Keratinocyte (primary cell): ENCODE measurements at regions not wholly inside any gene's neighbourhood (a gene's known extent, or its start where the extent isn't known, plus 50 kb on each side); places are given as distances from the start of the nearest gene placed in this dataset.

Experiments used
- DNase-seq: peaks from one replicate; pipeline ENCODE4 v3.0.0-alpha.2; 2011; ENCODE audit warnings: low read depth, missing footprints, low spot score
- FAIRE-seq: peaks from 2 replicates; lab custom pipeline; 2011; peaks lifted over from hg19 to GRCh38; lab: Jason Lieb, UNC
- H2AFZ ChIP-seq: 2 replicates; pipeline ENCODE4 v1.6.0; 2012; ENCODE audit warnings: low read length, control low read depth, inconsistent platforms; ENCODE audit not compliant: control insufficient read depth
- H3K27ac ChIP-seq: 2 replicates; pipeline ENCODE4 v1.5.1; 2011; ENCODE audit warnings: low read length; ENCODE audit not compliant: control insufficient read depth, insufficient read depth
- H3K27me3 ChIP-seq: 3 replicates; pipeline ENCODE4 v1.6.0; 2011; ENCODE audit warnings: low read length; ENCODE audit not compliant: control insufficient read depth, insufficient read depth; ENCODE audit errors: extremely low read depth
- H3K36me3 ChIP-seq, 2 experiments: 2 replicates in 1 of 2; 3 replicates in 1 of 2; pipeline ENCODE4 v1.5.1; 2011; ENCODE audit warnings: low read length in 2 of 2, mild to moderate bottlenecking in 1 of 2; ENCODE audit not compliant: control insufficient read depth in 2 of 2, insufficient read depth in 2 of 2; ENCODE audit errors: extremely low read depth in 1 of 2
- H3K4me1 ChIP-seq: 3 replicates; pipeline ENCODE4 v1.5.1; 2011; ENCODE audit warnings: low read length; ENCODE audit not compliant: control insufficient read depth, insufficient read depth; ENCODE audit errors: extremely low read depth
- H3K4me2 ChIP-seq: 3 replicates; pipeline ENCODE4 v1.6.0; 2011; ENCODE audit warnings: low read depth, low read length; ENCODE audit not compliant: control insufficient read depth, insufficient read depth; ENCODE audit errors: extremely low read depth
- H3K4me3 ChIP-seq, 3 experiments: fragments of 200-600 bp in 1 of 3; sonication (generic) in 1 of 3; 2 replicates in 2 of 3; 3 replicates in 1 of 3; pipeline ENCODE4 v1.5.1; 2011 to 2016; ENCODE audit warnings: low read length in 3 of 3, mild to moderate bottlenecking in 3 of 3, control low read depth in 2 of 3, inconsistent platforms in 1 of 3, low read depth in 1 of 3, mixed read lengths in 1 of 3, mixed run types in 1 of 3, moderate library complexity in 1 of 3; ENCODE audit not compliant: control insufficient read depth in 2 of 3, insufficient read depth in 2 of 3; ENCODE audit errors: extremely low read depth in 1 of 3
- H3K79me2 ChIP-seq: 2 replicates; pipeline ENCODE4 v1.6.0; 2012; ENCODE audit warnings: low read length; ENCODE audit not compliant: control insufficient read depth, insufficient read depth
- H3K9ac ChIP-seq: 3 replicates; pipeline ENCODE4 v1.6.0; 2011; ENCODE audit warnings: low read length; ENCODE audit not compliant: control insufficient read depth, insufficient read depth; ENCODE audit errors: extremely low read depth
- H3K9me1 ChIP-seq: 3 replicates; pipeline ENCODE4 v1.6.0; 2011; ENCODE audit warnings: low read length; ENCODE audit not compliant: control insufficient read depth, insufficient read depth; ENCODE audit errors: extremely low read depth
- H3K9me3 ChIP-seq: 2 replicates; pipeline ENCODE4 v1.5.1; 2012; ENCODE audit warnings: low read depth, low read length; ENCODE audit not compliant: control insufficient read depth
- H4K20me1 ChIP-seq: 3 replicates; pipeline ENCODE4 v1.6.0; 2011; ENCODE audit warnings: low read length; ENCODE audit not compliant: control insufficient read depth, insufficient read depth; ENCODE audit errors: extremely low read depth
- EZH2 ChIP-seq: IDR thresholded peaks from one replicate; pipeline ENCODE4 v1.6.1; 2012; ENCODE audit warnings: inconsistent platforms, mild to moderate bottlenecking, low read length, moderate library complexity
- dilution Hi-C: fragments of 300-500 bp; cut with MboI; formaldehyde crosslinking; loops from one replicate; pipeline ENCODE4 v1.7.0; 2020; ENCODE audit warnings: low sequenced_read_pairs; ENCODE audit not compliant: extremely low pct_ligation_motif_present
- TF ChIP-seq, protein P1 (sequence below), 3 experiments: IDR thresholded peaks in 1 of 3; conservative IDR thresholded peaks in 1 of 3; optimal IDR thresholded peaks in 1 of 3; 2 replicates in 2 of 3; 3 replicates in 1 of 3; pipeline versions ENCODE3 to v1.5.1; 2011; ENCODE audit warnings: low read length in 3 of 3, mild to moderate bottlenecking in 3 of 3, moderate library complexity in 2 of 3, control low read depth in 1 of 3, inconsistent platforms in 1 of 3; ENCODE audit not compliant: insufficient read depth in 2 of 3; ENCODE audit errors: extremely low read depth in 1 of 3

DNA sequence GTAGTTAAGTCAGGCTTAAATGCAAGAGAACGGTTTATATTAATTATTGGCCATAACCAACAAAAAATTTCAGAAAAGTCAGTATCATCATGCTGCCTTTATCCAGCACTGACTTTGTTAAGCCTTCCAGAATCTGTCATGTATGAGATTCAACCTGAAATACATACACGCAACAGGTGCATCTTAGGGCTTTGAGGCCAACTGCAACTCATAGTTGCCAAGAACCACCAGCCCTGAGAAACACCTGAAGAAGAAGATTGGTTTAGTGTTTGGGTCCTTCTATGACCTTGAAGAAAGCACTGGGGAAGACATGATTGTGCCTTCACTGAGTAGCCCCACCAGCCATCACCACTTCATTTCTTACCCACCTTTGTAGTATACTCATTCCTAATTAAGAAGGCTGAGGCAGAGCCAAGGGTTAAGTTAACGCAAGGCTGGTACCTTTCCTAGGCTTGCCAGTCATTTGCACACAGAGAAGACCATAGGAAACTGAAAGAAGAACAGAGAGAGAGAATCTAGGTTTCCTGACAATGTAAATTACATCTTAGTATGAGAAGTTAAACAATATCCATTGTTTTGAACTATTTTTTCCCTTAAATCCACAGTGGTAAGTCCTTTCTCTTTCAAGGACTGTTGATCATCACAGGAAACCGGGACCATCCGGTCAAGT lies 200.1 kb upstream of the PRKCQ start:
- dilution Hi-C loops = no loop called here
- H3K27ac ChIP-seq = peak overlapping the region; percentile 88
- TF ChIP-seq, protein P1, sequence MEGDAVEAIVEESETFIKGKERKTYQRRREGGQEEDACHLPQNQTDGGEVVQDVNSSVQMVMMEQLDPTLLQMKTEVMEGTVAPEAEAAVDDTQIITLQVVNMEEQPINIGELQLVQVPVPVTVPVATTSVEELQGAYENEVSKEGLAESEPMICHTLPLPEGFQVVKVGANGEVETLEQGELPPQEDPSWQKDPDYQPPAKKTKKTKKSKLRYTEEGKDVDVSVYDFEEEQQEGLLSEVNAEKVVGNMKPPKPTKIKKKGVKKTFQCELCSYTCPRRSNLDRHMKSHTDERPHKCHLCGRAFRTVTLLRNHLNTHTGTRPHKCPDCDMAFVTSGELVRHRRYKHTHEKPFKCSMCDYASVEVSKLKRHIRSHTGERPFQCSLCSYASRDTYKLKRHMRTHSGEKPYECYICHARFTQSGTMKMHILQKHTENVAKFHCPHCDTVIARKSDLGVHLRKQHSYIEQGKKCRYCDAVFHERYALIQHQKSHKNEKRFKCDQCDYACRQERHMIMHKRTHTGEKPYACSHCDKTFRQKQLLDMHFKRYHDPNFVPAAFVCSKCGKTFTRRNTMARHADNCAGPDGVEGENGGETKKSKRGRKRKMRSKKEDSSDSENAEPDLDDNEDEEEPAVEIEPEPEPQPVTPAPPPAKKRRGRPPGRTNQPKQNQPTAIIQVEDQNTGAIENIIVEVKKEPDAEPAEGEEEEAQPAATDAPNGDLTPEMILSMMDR (optimal IDR thresholded peaks at IDR 0.05 in 1 of 3, IDR thresholded peaks at IDR 0.05 in 1 of 3, conservative IDR thresholded peaks at IDR 0.05 in 1 of 3; ENCODE audit: extremely low read depth in 1 of 3, insufficient read depth in 2 of 3, low read length in 3 of 3) = no peak
- TF ChIP-seq EZH2 = no peak
- H2AFZ ChIP-seq = no peak overlapping the region
- peak overlapping the region; percentile 87 for H3K4me2 ChIP-seq
- H3K27me3 ChIP-seq = no peaks in the 10 kb centered on the region
- no peaks in the 10 kb centered on the region for H3K79me2 ChIP-seq
- H4K20me1 ChIP-seq = no peaks in the 10 kb centered on the region
- peak overlapping the region; percentile 81 for H3K9ac ChIP-seq
- H3K9me1 ChIP-seq = no peaks in the 10 kb centered on the region
- peaks cover 21% of the 10 kb centered on the region for H3K4me1 ChIP-seq
- FAIRE-seq (peak; percentile 20), DNase-seq (no peak)
- H3K4me3 ChIP-seq = peak overlapping the region; percentile 34 to 95 (median 41)
- H3K9me3 ChIP-seq = no peaks in the 10 kb centered on the region
- peaks cover 0 to 3% of the 10 kb centered on the region in 2 experiments for H3K36me3 ChIP-seq

DNA sequence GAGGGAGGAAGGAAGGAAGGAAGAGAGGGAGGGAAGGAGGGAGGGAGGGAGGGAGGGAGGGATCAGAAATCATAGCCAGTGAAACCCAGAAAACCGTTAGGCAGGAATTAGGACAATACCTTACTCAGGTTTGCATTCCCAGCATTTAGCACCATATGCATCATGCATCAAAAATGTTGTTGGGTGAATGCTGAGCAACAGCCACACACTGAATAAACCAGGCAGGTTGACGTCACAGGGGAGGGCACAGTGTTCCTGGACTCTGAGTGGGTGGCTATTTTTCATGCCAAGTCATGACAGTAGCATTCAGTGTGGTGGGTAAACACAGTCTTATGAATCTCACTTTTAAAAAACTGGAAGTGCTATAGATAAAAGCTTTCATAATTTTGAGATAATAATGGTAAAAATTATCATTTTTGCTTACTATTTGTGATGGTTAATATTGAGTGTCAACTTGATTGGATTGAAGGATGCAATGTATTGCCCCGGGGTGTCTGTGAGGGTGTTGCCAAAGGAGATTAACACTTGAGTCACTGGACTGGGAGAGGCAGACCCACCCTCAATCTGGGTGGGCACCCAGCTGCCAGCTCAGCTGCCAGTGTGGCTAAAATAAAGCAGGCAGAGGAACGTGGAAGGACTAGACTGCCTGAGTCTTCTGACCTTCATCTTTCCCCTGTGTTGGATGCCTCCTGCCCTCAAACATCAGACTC lies 199.1 kb upstream of the PRKCQ start:
- Histone ChIP-seq H2AFZ (peak overlapping the region; percentile 62), H3K4me3 (peak overlapping the region; percentile 34 to 95 (median 41)), H3K36me3 (peaks cover 0 to 3% of the 10 kb centered on the region in 2 experiments), H3K27me3 (no peaks in the 10 kb centered on the region), H3K79me2 (no peaks in the 10 kb centered on the region), H3K27ac (peak overlapping the region; percentile 88), H3K4me1 (peaks cover 21% of the 10 kb centered on the region), H3K9me3 (no peaks in the 10 kb centered on the region), H3K9me1 (no peaks in the 10 kb centered on the region), H3K4me2 (peak overlapping the region; percentile 87), H3K9ac (peak overlapping the region; percentile 81), H4K20me1 (no peaks in the 10 kb centered on the region)
- no peak for TF ChIP-seq EZH2
- TF ChIP-seq, protein P1 (optimal IDR thresholded peaks at IDR 0.05 in 1 of 3, IDR thresholded peaks at IDR 0.05 in 1 of 3, conservative IDR thresholded peaks at IDR 0.05 in 1 of 3; ENCODE audit: extremely low read depth in 1 of 3, insufficient read depth in 2 of 3, low read length in 3 of 3) = no peak
- FAIRE-seq (peak; percentile 99), DNase-seq (peak; percentile 89)
- dilution Hi-C loops = no loop called here
